ENCODE measurements at regions not wholly inside any gene's neighbourhood (a gene's known extent, or its start where the extent isn't known, plus 50 kb on each side); places are given as distances from the start of the nearest gene placed in this dataset.

DNA sequence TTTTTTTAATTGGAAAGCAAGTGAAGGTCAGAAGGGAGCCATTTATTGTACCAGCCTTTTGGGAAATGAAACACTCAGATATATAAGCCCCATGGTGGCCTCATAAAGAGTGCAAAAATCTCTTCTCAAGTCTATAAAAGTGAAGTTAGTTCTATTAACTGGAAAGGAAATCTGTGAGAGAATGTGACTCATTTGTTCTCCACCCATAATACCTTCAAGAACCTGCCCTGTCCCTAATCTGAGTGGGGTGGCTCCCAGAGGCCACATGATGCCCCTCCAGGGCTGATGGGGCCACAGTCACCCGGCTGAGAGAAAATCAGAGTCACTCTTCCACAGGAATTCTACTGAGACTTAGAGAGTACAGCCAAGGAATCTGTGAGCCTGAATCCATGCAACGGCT lies 65.8 kb upstream of the SERP2 start:
- DNase-seq (ENCODE audit: low read depth in 1 of 2, low spot score in 1 of 2) = no peak
- H3K4me1 ChIP-seq (ENCODE audit: low read depth) = peaks cover 41% of the 10 kb centered on the region
- H3K9me3 ChIP-seq (ENCODE audit: low read depth) = no peaks in the 10 kb centered on the region
- H3K4me3 ChIP-seq = no peak overlapping the region
- H3K36me3 ChIP-seq = no peaks in the 10 kb centered on the region
- no peak overlapping the region for H3K27ac ChIP-seq
- TF ChIP-seq, protein P1, sequence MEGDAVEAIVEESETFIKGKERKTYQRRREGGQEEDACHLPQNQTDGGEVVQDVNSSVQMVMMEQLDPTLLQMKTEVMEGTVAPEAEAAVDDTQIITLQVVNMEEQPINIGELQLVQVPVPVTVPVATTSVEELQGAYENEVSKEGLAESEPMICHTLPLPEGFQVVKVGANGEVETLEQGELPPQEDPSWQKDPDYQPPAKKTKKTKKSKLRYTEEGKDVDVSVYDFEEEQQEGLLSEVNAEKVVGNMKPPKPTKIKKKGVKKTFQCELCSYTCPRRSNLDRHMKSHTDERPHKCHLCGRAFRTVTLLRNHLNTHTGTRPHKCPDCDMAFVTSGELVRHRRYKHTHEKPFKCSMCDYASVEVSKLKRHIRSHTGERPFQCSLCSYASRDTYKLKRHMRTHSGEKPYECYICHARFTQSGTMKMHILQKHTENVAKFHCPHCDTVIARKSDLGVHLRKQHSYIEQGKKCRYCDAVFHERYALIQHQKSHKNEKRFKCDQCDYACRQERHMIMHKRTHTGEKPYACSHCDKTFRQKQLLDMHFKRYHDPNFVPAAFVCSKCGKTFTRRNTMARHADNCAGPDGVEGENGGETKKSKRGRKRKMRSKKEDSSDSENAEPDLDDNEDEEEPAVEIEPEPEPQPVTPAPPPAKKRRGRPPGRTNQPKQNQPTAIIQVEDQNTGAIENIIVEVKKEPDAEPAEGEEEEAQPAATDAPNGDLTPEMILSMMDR (IDR thresholded peaks at IDR 0.05; ENCODE audit: low read depth, low read length) = no peak
- H3K27me3 ChIP-seq = no peaks in the 10 kb centered on the region

DNA sequence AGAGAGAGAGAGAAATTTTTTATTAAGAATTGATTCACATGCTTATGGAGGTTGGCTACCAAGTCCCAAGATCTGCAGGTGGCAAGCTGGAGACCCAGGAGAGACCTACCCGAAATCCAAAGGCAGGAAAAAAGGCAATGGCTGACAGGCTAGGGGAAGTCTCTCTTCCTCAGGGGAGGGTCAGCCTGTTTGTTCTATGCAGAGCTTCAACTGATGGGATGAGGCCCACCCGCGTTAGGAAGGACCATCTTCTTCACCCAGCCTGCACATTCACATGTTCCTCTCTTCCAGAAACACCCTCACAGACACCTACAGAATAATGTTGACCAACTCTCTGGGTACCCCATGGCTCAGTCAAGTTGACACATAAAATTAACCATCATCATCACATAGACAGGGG lies 65.3 kb upstream of the SERP2 start:
- Histone ChIP-seq H3K9me3 (ENCODE audit: low read depth) (no peaks in the 10 kb centered on the region), H3K36me3 (no peaks in the 10 kb centered on the region), H3K4me1 (ENCODE audit: low read depth) (peaks cover 36% of the 10 kb centered on the region), H3K27me3 (no peaks in the 10 kb centered on the region), H3K4me3 (no peak overlapping the region), H3K27ac (no peak overlapping the region)
- no peak for DNase-seq (ENCODE audit: low read depth in 1 of 2, low spot score in 1 of 2)
- TF ChIP-seq, protein P1 (IDR thresholded peaks at IDR 0.05; ENCODE audit: low read depth, low read length) = no peak

DNA sequence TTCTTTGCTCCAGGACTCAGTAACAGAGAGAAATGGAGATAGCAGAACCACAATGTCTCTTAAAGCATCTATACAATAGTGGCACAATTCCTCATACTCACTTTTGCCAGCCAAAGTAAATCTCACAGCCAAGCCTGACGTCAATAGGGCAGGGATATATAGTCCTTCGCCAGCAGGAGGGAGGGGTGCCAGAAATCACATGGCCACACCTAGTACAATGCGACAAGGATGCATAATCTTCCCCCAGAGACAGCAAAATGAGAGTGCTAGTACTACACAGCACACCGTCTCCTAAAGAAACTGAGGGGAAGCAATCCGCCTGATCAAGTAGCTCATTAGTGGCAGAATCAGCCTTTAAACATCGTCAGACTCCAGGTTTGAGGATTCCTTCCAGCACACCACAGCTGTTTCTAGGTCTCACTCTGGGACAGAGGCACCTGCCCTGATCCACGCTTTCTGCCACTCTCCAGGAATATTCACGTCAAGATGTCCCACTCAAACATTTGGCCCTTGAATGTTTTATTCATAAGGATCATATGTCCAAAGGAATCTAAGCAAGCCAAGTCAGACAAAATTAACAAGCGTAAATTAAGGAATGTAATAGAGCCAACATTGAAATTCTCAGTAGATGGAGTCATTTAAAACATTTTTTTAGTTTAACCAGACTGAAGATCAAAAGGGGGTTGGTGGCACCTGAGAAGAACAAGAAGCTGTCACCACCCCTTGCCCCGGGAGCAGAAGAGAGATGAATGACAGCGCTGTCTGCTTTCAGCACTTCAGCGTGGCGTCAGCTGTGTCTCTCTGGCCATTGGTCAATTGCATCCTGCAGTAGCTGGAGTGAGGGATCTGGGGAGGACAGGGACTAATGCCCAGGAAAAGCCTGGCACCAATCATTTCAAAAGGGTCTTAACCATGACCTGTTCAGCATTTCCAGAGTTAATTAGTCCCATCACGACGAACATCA lies 63.5 kb upstream of the SERP2 start:
- Histone ChIP-seq H3K9me3 (ENCODE audit: low read depth) (no peaks in the 10 kb centered on the region), H3K27me3 (no peaks in the 10 kb centered on the region), H3K4me1 (ENCODE audit: low read depth) (peaks cover 31% of the 10 kb centered on the region), H3K4me3 (no peak overlapping the region), H3K36me3 (no peaks in the 10 kb centered on the region), H3K27ac (no peak overlapping the region)
- TF ChIP-seq, protein P1 (IDR thresholded peaks at IDR 0.05; ENCODE audit: low read depth, low read length) = no peak
- peak in 1 of 2 donors; percentile 41 for DNase-seq (ENCODE audit: low read depth in 1 of 2, low spot score in 1 of 2)

DNA sequence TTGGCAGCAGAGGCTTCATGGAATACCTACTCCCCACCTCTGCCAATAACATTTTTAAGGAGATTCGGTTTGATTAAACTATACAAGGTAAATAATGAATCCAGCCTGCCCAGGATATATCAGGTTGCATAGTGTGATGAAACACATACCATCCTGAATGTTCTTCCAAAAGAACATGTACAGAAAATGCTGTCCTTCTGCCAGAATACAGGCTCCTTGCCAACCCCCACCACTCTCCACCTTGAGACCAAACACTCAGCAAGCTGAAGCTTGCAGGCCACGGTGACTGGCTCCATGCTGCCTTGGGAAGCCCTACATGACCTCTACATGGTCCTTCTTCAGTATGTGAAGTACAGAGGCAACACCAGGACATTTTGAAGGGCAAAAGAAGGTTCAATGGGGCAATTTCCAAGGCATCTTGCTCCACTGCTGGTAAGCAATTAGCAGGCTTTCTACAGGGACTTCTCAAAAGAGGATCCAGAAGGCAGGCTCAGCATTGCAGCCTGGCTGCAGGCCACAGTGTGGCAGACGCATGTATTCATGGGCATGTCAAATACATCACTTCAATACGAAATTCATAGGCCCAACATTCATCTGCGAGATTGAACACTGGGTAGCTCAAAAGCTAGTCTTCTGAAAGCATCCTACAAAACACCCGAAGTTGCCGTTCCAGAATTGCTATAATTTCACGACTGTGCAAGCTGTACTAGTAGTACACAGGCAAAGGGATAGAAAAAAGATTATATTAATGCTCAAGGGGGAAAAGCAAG lies 62.4 kb upstream of the SERP2 start:
- no peaks in the 10 kb centered on the region for H3K9me3 ChIP-seq (ENCODE audit: low read depth)
- peak in 1 of 2 donors; percentile 42 for DNase-seq (ENCODE audit: low read depth in 1 of 2, low spot score in 1 of 2)
- H3K27ac ChIP-seq = no peak overlapping the region
- no peaks in the 10 kb centered on the region for H3K36me3 ChIP-seq
- no peak overlapping the region for H3K4me3 ChIP-seq
- H3K4me1 ChIP-seq (ENCODE audit: low read depth) = peaks cover 24% of the 10 kb centered on the region
- TF ChIP-seq, protein P1 (IDR thresholded peaks at IDR 0.05; ENCODE audit: low read depth, low read length) = no peak
- H3K27me3 ChIP-seq = no peaks in the 10 kb centered on the region

DNA sequence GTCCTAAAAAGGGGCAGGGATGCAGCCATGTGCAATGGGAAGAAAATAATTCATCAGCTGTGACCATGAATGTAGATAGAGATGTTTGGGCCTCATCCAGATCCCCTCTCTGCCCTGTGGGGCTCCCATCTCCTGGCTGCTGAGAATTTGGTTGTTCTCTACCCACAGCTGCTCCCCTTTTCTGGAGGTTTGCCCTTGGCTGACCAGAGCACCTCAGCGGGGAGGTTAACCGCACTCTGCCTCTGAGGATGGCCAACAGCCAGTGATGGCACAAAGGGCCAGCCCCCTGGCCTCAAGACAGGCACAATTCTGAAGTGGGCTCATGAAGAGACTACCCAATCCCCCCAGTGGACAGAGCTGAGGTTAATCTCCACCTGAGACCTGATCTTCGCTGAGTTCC lies 61.5 kb upstream of the SERP2 start:
- Histone ChIP-seq H3K27ac (no peak overlapping the region), H3K4me3 (no peak overlapping the region), H3K9me3 (ENCODE audit: low read depth) (no peaks in the 10 kb centered on the region), H3K27me3 (no peaks in the 10 kb centered on the region), H3K36me3 (no peaks in the 10 kb centered on the region), H3K4me1 (ENCODE audit: low read depth) (peaks cover 17% of the 10 kb centered on the region)
- no peak for DNase-seq (ENCODE audit: low read depth in 1 of 2, low spot score in 1 of 2)
- TF ChIP-seq, protein P1 (IDR thresholded peaks at IDR 0.05; ENCODE audit: low read depth, low read length) = no peak
